GM12891 (cell line): ENCODE measurements at regions not wholly inside any gene's neighbourhood (a gene's known extent, or its start where the extent isn't known, plus 50 kb on each side); places are given as distances from the start of the nearest gene placed in this dataset.

ENCODE experiments used
- POLR2A ChIP-seq: IDR thresholded peaks from 2 replicates; pipeline ENCODE4 v1.6.1; 2011; ENCODE audit warnings: low read depth, low read length, control low read depth
- POLR2AphosphoS5 ChIP-seq: IDR thresholded peaks from 2 replicates; pipeline ENCODE4 v1.6.1; 2011; ENCODE audit warnings: low read depth, low read length, control low read depth
- POU2F2 ChIP-seq: IDR thresholded peaks from 2 replicates; pipeline ENCODE4 v1.6.1; 2011; ENCODE audit warnings: low read depth, mild to moderate bottlenecking, control low read depth, low read length, moderate library complexity
- SPI1 ChIP-seq: IDR thresholded peaks from 2 replicates; pipeline ENCODE4 v1.6.1; 2011; ENCODE audit warnings: low read depth, low read length, control low read depth
- TAF1 ChIP-seq: IDR thresholded peaks from 2 replicates; pipeline ENCODE4 v1.6.1; 2011; ENCODE audit warnings: low read depth, low read length, control low read depth

- TF ChIP-seq POLR2A (no peak), TAF1 (no peak), POLR2AphosphoS5 (no peak), POU2F2 (no peak), SPI1 (no peak)
Observed at GRCh38 chr18:44552706-44553105, 128.0 kb upstream of the SETBP1 start.
